ENCODE measurements at regions not wholly inside any gene's neighbourhood (a gene's known extent, or its start where the extent isn't known, plus 50 kb on each side); places are given as distances from the start of the nearest gene placed in this dataset.
"Not testable (repeated sequence)": the region's sequence is repeated elsewhere in the genome, so short reads cannot be mapped to it uniquely, and the experiment has no call there.

DNA sequence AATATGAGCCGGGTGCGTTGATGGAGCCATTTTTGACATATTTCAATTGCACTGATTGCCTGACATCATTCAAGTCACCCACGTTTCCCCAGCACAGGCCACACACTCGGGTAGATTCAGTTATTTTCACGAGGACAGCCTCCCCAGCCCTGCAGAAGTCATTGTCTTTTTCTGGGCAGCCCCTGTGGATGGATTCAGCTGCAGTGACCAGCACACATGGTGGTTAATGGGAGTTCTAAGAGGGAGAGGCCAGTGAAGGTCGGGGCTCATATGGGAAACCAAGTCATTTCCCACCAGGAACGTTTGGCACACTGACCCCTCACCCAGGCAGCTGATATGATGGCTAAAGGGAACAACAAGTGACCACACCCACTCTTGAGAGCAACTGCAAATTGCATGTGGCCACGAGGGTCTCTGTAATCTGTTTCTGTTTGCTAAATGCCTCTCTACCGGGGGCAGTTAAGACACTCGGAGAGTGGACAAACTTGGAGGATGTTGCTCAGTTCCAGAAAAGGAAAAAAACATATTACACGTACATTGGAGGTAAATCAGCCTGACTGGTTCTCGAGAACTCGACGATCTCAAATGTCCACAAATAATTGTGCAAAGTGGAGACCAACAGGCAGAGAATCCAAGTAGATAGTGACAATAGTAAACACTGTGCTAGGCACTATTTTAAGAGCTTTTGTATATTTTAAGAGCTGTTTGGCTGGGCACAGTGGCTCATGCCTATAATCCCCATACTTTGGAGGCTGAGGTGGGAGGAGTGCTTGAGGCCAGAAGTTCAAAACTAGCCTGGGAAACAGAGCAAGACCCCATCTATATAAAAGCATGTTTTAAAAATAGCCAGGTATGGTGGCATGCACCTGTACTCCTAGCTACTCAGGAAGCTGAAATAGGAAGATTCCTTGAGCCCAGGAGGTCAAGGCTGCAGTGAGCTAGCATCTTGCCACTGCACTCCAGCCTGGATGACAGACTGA lies 167.2 kb upstream of the IRF2BP2 start:
- DNase-seq (ENCODE audit: low read depth), result no peak

DNA sequence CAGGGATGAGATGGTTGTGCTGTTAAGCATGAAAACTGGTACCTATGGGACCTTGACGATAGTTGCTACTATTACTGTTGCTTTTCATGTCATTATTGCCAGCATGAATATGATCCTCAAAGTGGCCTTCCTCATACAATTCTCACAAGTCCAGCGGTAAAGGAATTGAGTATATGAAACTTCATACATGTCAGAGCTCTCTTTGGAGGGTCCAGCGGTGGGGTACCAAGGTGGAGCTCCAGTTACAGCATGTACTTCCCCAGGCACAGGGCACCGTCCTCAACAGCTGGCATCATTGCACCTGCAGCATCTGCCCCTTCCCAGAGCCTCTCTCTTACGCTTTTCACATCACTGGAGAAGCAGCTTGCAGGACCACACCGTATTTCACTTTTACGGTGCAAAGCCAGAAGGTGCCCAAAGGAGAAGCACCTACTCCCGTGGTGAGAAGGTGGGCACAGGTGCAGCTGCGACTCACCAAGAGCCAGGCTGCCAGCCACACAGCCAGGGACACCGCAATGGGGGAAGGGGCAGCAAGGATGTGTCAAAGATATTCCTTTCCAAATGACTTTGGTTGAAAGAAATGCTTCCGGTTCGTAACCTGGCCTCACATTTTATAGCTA lies 166.4 kb upstream of the IRF2BP2 start:
- DNase-seq (ENCODE audit: low read depth), result no peak

DNA sequence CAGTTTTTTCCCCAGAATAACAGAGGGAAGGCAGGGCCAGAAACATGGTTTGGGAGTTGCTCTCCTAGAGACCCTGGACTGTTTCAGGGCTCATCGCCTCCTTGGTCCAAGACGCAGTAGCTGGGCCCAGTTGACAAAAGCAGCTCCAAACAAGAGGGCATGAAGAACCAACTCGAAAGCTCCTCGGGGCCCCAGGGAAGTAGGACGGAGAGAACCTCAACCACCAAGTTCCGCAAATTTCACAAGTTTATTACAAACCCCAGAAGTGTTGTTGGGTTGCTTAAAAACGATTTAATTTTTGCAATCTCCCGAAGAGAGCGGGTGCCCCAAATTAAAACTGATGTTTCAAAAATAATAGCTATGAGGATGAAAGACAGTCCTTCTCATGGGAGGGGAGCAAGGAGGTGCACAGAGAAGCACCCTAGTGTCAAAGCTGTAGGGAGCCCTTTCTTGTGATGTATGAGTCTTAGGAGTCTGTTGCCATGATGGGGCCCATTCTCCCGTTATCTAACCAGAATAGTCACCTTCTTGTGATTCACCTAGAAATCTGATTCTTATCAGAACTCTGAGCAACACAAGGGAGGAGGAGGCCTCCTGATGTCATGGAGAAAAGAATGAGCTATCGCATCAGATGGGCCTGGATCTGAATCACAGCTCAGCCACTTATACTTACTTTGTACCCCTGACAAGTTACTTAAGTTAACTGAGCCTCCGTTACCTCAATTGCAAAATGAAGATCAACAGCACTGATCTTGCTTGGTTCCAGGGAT lies 165.7 kb upstream of the IRF2BP2 start:
- DNase-seq (ENCODE audit: low read depth), result no peak

DNA sequence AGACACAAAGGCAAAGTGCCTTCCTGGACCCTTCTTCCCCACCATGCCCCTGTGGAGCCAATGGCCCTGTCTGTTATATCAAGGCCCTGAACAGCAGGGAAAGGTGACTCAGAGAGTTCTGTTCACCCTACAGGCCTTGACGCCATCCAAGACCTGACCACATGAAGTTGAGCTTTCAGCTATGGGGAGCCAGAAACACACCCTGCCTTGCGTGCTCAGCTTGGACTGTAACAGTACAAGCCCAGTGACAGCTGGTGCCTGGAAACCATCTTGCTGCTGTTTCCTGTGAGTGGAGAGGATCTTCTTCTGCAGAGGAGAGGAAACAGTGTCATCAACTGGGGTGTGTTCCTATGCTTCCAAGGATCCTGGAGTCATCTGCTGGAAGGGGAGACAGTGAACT lies 165.0 kb upstream of the IRF2BP2 start:
- DNase-seq (ENCODE audit: low read depth), result no peak

DNA sequence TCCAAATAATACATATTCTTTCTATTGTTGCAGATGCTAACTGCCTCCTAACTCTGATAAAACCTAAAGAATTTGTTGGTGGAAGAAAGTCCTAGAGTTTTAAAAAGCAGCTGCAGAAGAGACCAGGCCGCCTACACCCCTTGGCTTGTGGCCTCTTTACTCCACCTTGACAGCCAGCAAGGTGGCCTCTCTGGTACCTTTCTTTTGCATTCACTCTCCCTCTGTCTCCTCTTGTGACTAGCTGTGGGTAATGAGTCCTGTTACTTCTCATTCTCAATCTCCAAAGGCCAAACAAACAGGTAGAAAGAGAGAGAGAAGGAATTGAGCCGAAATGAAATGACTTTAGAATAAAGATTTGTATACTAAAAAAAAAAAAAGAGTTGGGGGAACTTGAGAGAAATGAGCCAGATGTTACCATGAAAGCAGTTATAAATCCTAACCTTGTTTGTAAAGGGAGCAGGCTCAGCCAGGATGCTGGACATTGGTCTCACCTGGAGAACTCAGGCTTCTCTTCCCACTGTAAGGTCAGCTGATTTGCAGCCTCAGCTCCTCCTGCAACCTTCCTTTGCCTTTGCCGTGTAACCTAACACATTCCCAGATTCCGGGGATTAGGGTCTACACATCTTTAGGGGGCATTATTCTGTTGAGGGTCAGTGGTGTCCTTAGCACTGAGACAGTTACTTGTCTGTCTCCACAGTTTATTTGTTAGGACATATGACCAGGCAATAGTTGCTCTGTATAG lies 164.1 kb upstream of the IRF2BP2 start:
- no peak for DNase-seq (ENCODE audit: low read depth)

DNA sequence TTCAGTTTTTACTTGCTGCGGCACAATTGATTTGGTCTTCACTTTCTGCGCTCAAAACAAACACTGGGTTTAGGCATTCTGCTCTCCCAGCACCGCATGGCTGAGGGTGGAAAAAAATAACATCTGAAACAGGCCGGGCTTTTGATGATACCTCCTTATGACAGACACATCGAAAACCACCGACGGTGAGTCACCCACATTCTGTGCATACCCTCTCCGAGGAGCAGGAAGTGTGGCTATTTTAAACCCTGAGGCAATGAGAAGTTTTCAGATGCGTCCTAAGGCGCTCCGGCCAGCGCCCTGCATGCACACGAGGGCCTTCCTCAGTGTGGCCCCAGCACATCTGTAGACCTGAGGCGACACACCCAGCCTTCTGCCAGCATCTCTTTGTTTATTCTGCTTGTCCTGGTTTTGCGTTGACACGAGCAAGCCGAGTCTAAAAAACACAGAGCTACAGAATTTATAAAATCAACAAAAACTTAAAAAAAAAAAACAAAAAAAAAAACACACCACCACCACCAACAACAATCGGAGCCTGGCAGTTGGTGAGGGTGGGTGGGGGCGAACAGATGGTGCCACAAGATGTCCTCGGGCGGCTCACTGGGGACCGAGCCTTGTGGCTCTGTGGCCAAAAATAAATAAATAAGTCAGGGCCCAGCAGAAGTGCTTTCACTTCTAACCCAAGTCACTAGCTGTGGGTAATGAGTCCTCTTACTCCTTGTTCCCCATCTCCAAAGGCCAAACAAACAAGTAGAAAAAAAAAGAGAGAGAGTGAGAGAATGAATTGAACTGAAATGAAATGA lies 162.6 kb upstream of the IRF2BP2 start:
- peak; percentile 80 for DNase-seq (ENCODE audit: low read depth)

DNA sequence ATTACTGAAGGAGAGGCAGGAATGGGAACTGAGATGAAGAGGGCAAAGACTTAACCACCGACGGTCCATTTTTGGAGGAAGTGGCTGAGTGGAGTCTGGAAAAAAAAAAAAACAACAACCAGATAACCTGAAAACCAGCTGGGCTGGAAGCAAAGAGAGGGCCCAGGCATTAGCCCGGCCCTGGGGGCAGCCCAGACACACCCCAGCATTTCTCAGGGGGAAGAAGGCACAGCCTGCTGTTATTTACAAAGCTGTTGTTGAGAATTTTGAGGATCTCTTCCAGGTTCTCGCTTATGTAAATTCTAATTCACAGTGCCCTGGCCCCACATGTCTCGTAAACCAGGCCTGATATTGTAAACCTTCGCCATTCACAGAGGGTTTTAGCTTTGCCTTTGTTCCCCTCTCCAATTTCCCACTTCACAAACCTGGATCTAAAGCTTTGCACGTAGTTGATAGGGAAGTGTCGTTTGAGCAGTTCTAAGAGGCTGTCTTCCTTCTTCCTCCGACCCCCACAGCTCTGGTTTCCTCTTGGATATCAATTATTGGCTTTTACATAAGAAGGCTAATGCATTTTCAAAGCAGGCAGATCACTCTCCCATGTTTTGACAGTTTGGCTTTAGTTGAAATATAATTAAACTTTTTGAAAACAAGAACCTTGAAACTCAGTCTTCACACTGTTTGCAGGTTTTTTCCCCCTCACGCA lies 161.8 kb upstream of the IRF2BP2 start:
- no peak for DNase-seq (ENCODE audit: low read depth)

DNA sequence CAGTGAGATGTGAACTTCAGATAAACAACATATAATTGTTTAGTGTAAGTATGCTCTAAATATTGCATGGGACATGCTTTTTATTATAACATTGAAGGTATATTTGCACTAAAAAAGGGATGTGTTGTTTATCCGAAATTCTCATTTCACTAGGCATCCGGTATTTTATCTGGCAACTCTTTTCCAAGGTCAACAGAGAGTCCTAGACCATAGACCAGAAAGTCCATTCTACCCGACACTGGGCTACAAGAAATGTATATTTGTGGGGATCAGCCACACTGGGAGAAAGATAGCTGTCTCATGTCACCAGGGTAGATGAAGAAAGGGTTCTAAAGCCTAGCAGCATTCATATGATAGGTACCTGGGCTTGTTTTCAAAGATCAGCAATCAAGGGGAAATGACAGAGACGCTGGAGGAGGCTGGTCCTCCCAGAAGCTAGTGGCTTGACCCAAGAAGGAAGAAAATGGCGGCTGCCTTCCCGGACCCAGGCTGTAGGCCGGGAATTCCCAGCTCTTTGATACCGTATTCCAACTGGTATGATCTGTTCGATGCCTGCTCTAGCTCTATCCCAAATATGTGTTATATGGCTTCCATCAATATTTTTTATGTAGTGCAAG lies 161.1 kb upstream of the IRF2BP2 start:
- DNase-seq (ENCODE audit: low read depth), result no peak

DNA sequence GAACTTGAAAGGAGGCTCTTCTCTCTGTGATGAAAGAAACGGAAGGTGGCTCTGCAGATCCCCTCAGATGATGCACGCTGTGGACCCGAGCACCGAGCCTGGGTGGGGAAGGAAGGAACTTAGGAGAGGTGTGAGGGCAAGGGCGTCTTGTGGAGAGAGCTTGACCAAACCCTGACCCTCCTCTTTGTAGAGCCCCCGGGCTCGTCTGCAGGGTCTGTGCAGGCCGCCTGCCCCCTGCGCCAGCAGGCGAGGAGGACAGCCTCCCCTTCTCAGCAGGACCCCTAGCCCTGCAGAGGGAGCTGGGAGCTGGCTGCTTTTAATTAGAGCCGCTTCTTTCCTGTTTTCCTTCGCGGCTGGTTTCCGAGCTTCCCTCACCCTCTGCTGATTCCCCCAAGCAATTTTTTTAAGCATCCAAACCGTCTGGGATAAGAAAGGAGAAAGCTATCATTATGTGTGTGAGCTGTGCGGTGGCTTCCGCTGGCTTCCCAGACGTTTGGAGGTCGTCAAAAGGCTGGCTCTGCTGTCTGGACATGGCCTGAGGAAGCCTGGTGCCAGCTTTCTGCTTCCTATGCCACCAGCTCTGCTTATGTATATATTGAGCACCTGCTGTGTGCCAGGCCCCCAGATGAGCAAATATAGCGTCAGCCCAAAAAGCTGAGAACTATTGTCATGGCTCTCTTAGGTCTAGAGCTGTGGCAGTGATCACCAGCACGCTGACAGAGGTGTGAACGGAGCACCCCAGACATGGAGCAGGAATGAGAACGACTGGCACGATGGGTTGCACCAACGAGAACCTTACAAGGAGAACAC lies 160.2 kb upstream of the IRF2BP2 start:
- DNase-seq (ENCODE audit: low read depth), result no peak

DNA sequence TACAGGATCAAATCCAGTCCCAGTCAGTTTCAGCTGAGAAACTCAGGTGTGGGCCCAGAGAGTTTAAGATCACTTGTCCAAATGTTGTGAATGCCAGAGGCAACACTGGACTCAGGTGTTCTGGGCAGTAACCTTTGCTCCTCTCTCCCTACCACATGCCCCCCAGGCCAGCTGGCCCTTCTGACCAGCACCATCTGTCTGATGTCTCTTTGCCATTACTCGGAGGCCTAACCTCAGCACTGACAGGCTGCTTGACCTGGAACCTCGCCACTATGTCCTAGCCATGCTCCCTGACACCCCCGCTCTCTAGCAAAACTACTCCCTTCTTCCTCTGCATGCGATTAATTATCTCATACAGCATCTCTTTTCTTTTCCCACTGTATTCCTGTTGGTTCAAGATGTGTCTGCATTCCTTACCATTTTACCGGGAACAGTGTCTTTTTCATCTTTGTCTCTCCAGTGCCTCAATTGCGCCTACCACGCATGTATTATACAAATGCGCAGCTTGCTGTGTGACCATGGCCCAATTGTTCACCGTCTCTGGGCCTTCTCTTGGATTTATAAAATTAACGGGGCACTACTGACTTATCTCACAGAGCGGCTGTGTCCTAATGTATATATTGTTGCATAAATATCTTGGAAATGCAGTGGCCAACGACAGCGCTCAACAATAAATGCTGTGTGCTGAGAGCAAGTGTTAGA lies 159.5 kb upstream of the IRF2BP2 start:
- DNase-seq (ENCODE audit: low read depth), result no peak

DNA sequence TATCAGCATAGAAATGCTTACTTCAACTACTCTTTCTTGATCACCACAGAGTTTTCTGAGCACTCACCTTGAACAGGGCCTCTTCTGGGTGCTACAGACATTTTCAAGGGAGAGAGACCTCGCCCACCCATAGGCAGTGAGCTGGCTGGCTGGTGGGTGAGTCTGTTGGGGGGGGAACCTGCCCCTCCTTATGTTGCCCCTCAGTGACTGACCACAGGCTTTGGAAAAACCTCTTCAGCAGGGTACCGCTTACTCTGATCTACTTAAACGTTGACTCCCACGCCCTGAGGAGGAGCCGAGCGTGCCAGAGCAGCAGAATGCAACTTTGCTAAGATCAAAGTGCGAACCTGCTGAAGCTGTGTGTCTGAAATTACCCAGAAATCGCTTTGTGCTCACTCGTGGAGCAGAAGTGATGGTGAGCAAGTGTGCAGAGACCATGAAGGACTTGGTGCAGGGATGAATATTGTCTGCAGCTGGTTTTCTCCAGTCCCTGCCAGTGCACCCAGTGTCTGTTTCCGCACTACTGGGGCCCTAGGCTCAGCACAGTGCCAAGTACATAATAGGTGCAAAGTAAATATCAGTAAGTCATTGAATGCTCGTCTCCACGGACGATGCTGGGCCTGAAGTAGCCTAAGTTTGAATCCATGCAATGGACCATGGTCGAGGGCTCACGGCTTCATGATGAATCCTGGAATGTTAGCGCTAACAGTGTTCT lies 158.7 kb upstream of the IRF2BP2 start:
- DNase-seq (ENCODE audit: low read depth), result no peak

DNA sequence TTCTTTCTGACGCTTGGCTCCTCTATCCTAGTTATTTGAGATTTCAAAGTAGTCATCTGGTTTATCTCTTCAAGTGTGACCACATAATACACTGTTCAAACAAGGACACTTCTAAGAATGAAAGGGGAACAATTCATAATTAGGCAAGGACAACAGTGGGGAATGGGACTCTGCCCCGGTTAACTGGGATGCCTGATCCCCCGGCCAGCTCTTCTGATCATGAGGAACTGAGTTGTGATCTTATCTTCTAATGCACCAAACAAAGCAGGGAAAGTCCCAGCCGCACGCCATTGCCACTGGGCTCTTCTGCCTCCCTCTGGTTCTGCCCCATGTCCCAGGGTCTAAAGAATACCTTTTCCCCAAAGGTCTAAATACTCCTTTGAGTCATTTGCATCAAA lies 158.2 kb upstream of the IRF2BP2 start:
- peak; percentile 39 for DNase-seq (ENCODE audit: low read depth)

DNA sequence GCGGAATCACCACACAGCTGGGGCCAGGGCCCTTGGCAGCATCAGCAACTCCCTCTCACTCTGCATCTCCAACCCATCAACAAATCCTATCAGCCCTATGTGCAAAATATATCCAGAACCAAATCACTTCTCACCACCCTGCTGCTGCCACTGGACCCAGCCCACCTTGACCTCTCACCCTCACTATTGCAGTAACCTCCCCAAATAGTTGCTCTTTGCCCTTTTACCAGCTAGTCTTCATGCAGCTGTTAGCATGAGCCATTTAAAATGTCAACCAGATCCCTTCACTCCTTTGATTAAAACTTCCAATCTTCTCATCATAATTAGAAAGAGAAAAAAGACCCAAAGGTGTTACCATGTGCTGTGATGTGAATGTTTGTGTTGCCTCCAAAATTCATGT lies 155.7 kb upstream of the IRF2BP2 start:
- DNase-seq (ENCODE audit: low read depth), result no peak

DNA sequence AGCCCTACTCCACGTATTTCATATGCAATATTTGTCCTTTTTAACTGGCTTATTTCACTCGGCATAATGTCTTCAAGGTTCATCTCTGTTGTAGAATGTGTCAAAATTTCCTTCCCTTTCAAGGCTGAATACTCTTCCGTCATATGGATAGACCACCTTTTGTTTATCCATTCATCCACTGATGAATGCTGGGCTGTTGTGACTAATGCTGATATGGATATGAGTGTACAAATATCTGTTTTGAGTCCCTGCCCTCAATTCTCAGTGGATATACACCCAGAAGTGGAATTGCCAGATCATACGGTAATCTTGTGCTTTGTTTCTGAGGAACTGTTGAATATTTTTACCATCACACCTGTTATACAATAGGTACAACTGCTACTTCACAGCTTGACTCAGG lies 155.2 kb upstream of the IRF2BP2 start:
- no peak for DNase-seq (ENCODE audit: low read depth)

DNA sequence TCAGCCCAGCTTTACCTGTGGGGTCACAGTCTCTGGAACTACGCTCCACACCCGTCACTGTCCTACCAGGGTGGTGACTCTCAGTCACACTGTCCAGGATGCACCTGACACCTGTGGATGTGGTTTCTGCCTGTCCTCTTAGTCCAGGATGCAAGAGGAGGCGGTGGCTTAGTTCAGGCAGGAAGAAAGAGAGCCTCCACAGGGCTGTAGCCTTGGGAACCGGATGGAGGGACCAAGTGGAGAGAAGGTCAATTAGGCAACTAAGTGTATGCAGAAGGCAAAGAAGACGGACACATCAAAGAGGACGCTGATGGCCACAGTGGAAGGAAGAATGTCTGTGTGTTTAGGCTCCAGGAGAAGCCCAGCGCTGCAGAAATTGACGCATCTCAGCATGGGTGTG lies 153.9 kb upstream of the IRF2BP2 start:
- DNase-seq (ENCODE audit: low read depth), result no peak

DNA sequence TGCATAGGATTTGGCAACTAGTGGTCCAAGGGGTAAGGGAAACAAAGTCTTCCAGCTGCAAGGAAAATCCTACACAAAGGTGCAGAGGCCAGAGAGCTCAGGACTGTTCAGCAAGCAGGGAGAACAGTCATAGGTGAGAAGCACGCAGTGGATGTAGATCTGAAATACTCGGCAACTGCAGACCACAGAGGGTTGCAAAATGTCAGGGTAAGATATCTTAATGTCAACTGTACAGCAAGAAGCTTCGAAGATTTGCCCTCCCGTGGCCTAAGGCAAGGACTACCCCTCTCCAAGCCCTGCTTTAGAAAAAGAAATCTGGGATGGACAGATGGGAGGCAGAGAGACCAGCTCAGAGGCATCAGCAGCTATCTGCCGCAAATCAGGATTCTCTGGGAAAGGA lies 153.4 kb upstream of the IRF2BP2 start:
- no peak for DNase-seq (ENCODE audit: low read depth)

DNA sequence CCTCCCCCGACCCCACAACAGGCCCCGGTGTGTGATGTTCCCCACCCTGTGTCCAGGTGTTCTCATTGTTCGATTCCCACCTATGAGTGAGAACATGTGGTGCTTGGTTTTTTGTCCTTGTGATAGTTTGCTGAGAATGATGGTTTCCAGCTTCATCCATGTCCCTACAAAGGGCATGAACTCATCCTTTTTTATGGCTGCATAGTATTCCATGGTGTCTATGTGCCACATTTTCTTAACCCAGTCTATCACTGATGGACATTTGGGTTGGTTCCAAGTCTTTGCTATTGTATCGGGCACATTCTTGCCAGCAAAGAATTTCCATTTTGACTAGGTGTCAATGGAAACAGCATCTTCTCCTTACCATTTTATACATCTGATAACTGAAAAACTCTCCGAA lies 152.1 kb upstream of the IRF2BP2 start:
- not testable (repeated sequence) for DNase-seq (ENCODE audit: low read depth)

DNA sequence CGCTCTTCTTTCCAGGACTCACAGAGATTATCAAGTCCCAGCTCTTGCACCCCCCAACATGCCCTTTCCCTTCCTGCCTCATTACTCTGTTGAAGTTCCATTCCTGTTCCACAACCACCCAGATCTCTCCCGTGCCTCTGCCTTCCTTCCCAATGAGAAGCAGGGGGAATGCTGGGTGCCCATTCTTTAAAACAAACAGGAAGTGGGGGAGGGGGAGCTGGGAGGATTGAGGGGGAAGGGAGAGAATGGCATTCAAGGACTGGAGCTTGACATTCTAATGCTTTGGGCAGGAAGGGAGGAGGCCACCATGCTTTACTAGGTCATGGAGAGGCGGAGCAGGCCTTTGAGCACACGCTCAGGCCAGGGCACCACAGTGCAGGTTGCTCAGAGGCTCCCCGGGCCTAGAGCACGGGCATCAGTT lies 150.3 kb upstream of the IRF2BP2 start:
- DNase-seq (ENCODE audit: low read depth), result no peak

All from T-helper 22 cell (primary cell).